ENCODE measurements at regions not wholly inside any gene's neighbourhood (a gene's known extent, or its start where the extent isn't known, plus 50 kb on each side); places are given as distances from the start of the nearest gene placed in this dataset.

- Histone ChIP-seq H3K9me1 (ENCODE audit: insufficient read depth, low read length) (peaks cover 1% of the 10 kb centered on the region; the same call in 1 of the 2 replicates), H3K4me2 (ENCODE audit: low read depth, low read length) (no peak overlapping the region), H4K5ac (ENCODE audit: low read depth, low read length) (no peak overlapping the region), H3K56ac (ENCODE audit: extremely low read depth, insufficient read depth, low read length) (no peak overlapping the region), H3K4me1 (ENCODE audit: control insufficient read depth, insufficient read depth, low read length) (peaks cover 1% of the 10 kb centered on the region), H2BK15ac (ENCODE audit: low read depth, low read length) (no peak overlapping the region), H3K23ac (ENCODE audit: low read depth, low read length) (no peak overlapping the region), H2BK5ac (ENCODE audit: low read depth, low read length, poor library complexity, severe bottlenecking) (no peak overlapping the region), H3K4ac (ENCODE audit: low read depth, low read length) (no peak overlapping the region), H3K14ac (replicated peaks; ENCODE audit: low read depth, low read length) (no peak overlapping the region), H3K36me3 (ENCODE audit: control insufficient read depth, insufficient read depth, low read length) (no peaks in the 10 kb centered on the region), H2AFZ (replicated peaks; ENCODE audit: low read length, poor library complexity) (no peak overlapping the region), H2BK120ac (ENCODE audit: low read depth, low read length) (no peak overlapping the region), H4K91ac (ENCODE audit: insufficient read depth, low read depth, low read length) (no peak overlapping the region), H2BK20ac (ENCODE audit: low read depth, low read length) (no peak overlapping the region), H3K27ac (ENCODE audit: insufficient read depth, low read length) (no peak overlapping the region), H3K79me1 (ENCODE audit: low read depth in 1 of 2, low read length in 2 of 2) (peaks cover 1 to 2% of the 10 kb centered on the region in 2 experiments; a peak in 2 of 4 replicates), H2AK9ac (replicated peaks; ENCODE audit: low read depth, low read length, poor library complexity) (no peak overlapping the region), H4K8ac (ENCODE audit: low read depth in 2 of 2, low read length in 2 of 2) (no peak overlapping the region), H2AK5ac (ENCODE audit: low read depth, low read length) (no peak overlapping the region), H3K27me3 (ENCODE audit: control insufficient read depth, insufficient read depth, low read length) (peaks cover 21% of the 10 kb centered on the region), H4K20me1 (ENCODE audit: insufficient read depth, low read length) (no peaks in the 10 kb centered on the region), H3K9me3 (ENCODE audit: control insufficient read depth, insufficient read depth, low read length) (peaks cover 5% of the 10 kb centered on the region), H3K18ac (ENCODE audit: low read depth, low read length) (no peak overlapping the region), H3K4me3 (ENCODE audit: insufficient read depth, low read depth, low read length) (no peak overlapping the region), H3K9ac (ENCODE audit: low read depth, low read length) (no peak overlapping the region)
- BruUV-seq (replicated peaks), result no TSS peak
- TF ChIP-seq RFX5 (IDR thresholded peaks at IDR 0.05; ENCODE audit: low read depth, low read length) (no peak), ELK1 (IDR thresholded peaks at IDR 0.05; ENCODE audit: borderline replicate concordance, low read depth, low read length) (no peak), MAFK (IDR thresholded peaks at IDR 0.05; ENCODE audit: low read depth, low read length) (no peak), FOS (IDR thresholded peaks at IDR 0.05; ENCODE audit: low read depth, low read length) (no peak), MAZ (IDR thresholded peaks at IDR 0.05; ENCODE audit: borderline replicate concordance, low read depth, low read length) (no peak), MXI1 (IDR thresholded peaks at IDR 0.05; ENCODE audit: borderline replicate concordance, low read depth, low read length) (no peak), NFE2L2 (IDR thresholded peaks at IDR 0.05; ENCODE audit: low read depth, low read length) (no peak)
- ATAC-seq (ENCODE audit: low read depth) (no peak), DNase-seq (no peak)
- dilution Hi-C loops (cut with HindIII; ENCODE audit: low sequenced_read_pairs, unreplicated experiment) (no loop called here), in situ Hi-C loops (cut with MboI; ENCODE audit: low sequenced_read_pairs) (no loop called here), intact Hi-C loops (cut with micrococcal nuclease) (no loop called here)
- WGBS, 2 experiments (ENCODE audit: extremely low coverage in 2 of 2, insufficient read length in 1 of 2), result 80% methylated on average over 1 of the region's 4 CpGs; no CpG with 5 or more reads in 1 of the 2 experiments
- ChIA-PET POLR2A (ENCODE audit: unreplicated experiment) (no interaction called here), CTCF (no interaction called here)
Observed at GRCh38 chr22:25410849-25411248, 153.6 kb upstream of the GRK3 start.

All from IMR-90 (cell line).